NT2/D1 (cell line): ENCODE measurements at regions not wholly inside any gene's neighbourhood (a gene's known extent, or its start where the extent isn't known, plus 50 kb on each side); places are given as distances from the start of the nearest gene placed in this dataset.

ENCODE experiments used
- DNase-seq: peaks from one replicate; pipeline ENCODE4 v3.0.0-alpha.2; 2011; ENCODE audit warnings: low read depth, low spot score
- H3K27me3 ChIP-seq: 2 replicates; pipeline ENCODE4 v1.6.0; 2011; ENCODE audit warnings: mild to moderate bottlenecking; ENCODE audit not compliant: insufficient read length, insufficient read depth
- H3K36me3 ChIP-seq: 2 replicates; pipeline ENCODE4 v1.6.1; 2011; ENCODE audit warnings: mild to moderate bottlenecking, low read length, mixed read lengths; ENCODE audit not compliant: insufficient read depth, insufficient read length
- H3K4me1 ChIP-seq: 2 replicates; pipeline ENCODE4 v1.5.1; 2011; ENCODE audit not compliant: insufficient read depth, insufficient read length
- H3K4me3 ChIP-seq: 2 replicates; pipeline ENCODE4 v1.5.1; 2011; ENCODE audit warnings: low read depth; ENCODE audit not compliant: insufficient read length
- H3K9ac ChIP-seq: 2 replicates; pipeline ENCODE4 v1.6.0; 2011; ENCODE audit warnings: low read depth; ENCODE audit not compliant: insufficient read length
- H3K9me3 ChIP-seq: 2 replicates; pipeline ENCODE4 v1.5.1; 2011; ENCODE audit warnings: mild to moderate bottlenecking, low read length; ENCODE audit not compliant: insufficient read depth
- SUZ12 ChIP-seq: IDR thresholded peaks from 2 replicates; pipeline ENCODE4 v1.6.1; 2011; ENCODE audit not compliant: insufficient read length, insufficient read depth; ENCODE audit errors: extremely low read depth
- YY1 ChIP-seq: IDR thresholded peaks from 2 replicates; pipeline ENCODE4 v1.6.1; 2011; ENCODE audit not compliant: insufficient read length, insufficient read depth
- ZNF274 ChIP-seq: IDR thresholded peaks from 2 replicates; pipeline ENCODE4 v1.6.1; 2011; ENCODE audit warnings: mild to moderate bottlenecking, low read depth, low read length

GRCh38 chr3:118808723-118809122, 225.9 kb downstream of the IGSF11 start:
- Histone ChIP-seq H3K9ac (no peak overlapping the region), H3K9me3 (no peaks in the 10 kb centered on the region; the same call in 1 of the 2 replicates), H3K36me3 (no peaks in the 10 kb centered on the region), H3K4me1 (no peaks in the 10 kb centered on the region), H3K4me3 (no peak overlapping the region), H3K27me3 (no peaks in the 10 kb centered on the region)
- peak; percentile 11 for DNase-seq
- TF ChIP-seq ZNF274 (no peak), YY1 (no peak), SUZ12 (no peak)

GRCh38 chr3:118809696-118810498, 224.7 kb downstream of the IGSF11 start:
- no peaks in the 10 kb centered on the region for H3K4me1 ChIP-seq
- H3K27me3 ChIP-seq, result no peaks in the 10 kb centered on the region
- H3K36me3 ChIP-seq, result no peaks in the 10 kb centered on the region
- no peak overlapping the region for H3K9ac ChIP-seq
- no peak for DNase-seq
- H3K9me3 ChIP-seq, result no peaks in the 10 kb centered on the region; the same call in 1 of the 2 replicates
- H3K4me3 ChIP-seq, result no peak overlapping the region
- no peak for TF ChIP-seq YY1

- no peaks in the 10 kb centered on the region for H3K4me1 ChIP-seq
- no peaks in the 10 kb centered on the region; the same call in 1 of the 2 replicates for H3K9me3 ChIP-seq
- no peaks in the 10 kb centered on the region for H3K27me3 ChIP-seq
- H3K4me3 ChIP-seq, result no peak overlapping the region
- H3K36me3 ChIP-seq, result no peaks in the 10 kb centered on the region
- no peak overlapping the region for H3K9ac ChIP-seq
- no peak for DNase-seq
- no peak for TF ChIP-seq ZNF274
- TF ChIP-seq SUZ12, result no peak
- TF ChIP-seq YY1, result no peak
Measured at GRCh38 chr3:118810499-118811035, 224.1 kb downstream of the IGSF11 start.

- H3K27me3 ChIP-seq, result no peaks in the 10 kb centered on the region
- no peaks in the 10 kb centered on the region; the same call in 1 of the 2 replicates for H3K9me3 ChIP-seq
- no peak overlapping the region for H3K9ac ChIP-seq
- no peaks in the 10 kb centered on the region for H3K4me1 ChIP-seq
- H3K4me3 ChIP-seq, result no peak overlapping the region
- TF ChIP-seq YY1, result no peak
- TF ChIP-seq ZNF274, result no peak
- TF ChIP-seq SUZ12, result no peak
- no peak for DNase-seq
- no peaks in the 10 kb centered on the region for H3K36me3 ChIP-seq
Measured at GRCh38 chr3:118811236-118811732, 223.4 kb downstream of the IGSF11 start.

GRCh38 chr3:118813472-118813871, 221.2 kb downstream of the IGSF11 start:
- Histone ChIP-seq H3K27me3 (no peaks in the 10 kb centered on the region), H3K9ac (no peak overlapping the region), H3K36me3 (no peaks in the 10 kb centered on the region), H3K4me1 (no peaks in the 10 kb centered on the region), H3K4me3 (no peak overlapping the region), H3K9me3 (no peaks in the 10 kb centered on the region; the same call in 1 of the 2 replicates)
- no peak for TF ChIP-seq SUZ12
- TF ChIP-seq ZNF274, result no peak
- TF ChIP-seq YY1, result no peak
- no peak for DNase-seq

GRCh38 chr3:118817748-118818165, 216.9 kb downstream of the IGSF11 start:
- H3K9ac ChIP-seq, result no peak overlapping the region
- TF ChIP-seq YY1 (no peak), SUZ12 (no peak), ZNF274 (no peak)

GRCh38 chr3:118818386-118818785, 216.3 kb downstream of the IGSF11 start:
- H3K27me3 ChIP-seq, result no peaks in the 10 kb centered on the region
- H3K4me1 ChIP-seq, result no peaks in the 10 kb centered on the region
- TF ChIP-seq YY1 (no peak), SUZ12 (no peak), ZNF274 (no peak)
- H3K9me3 ChIP-seq, result no peaks in the 10 kb centered on the region
- no peak overlapping the region for H3K9ac ChIP-seq
- H3K4me3 ChIP-seq, result no peak overlapping the region
- H3K36me3 ChIP-seq, result no peaks in the 10 kb centered on the region
- no peak for DNase-seq

More at GRCh38 chr3:118817748-118818165, 216.9 kb downstream of the IGSF11 start:
- Histone ChIP-seq H3K4me3 (no peak overlapping the region), H3K4me1 (no peaks in the 10 kb centered on the region), H3K36me3 (no peaks in the 10 kb centered on the region), H3K27me3 (no peaks in the 10 kb centered on the region), H3K9me3 (no peaks in the 10 kb centered on the region; the same call in 1 of the 2 replicates)
- DNase-seq, result peak; percentile 48
